Thyroid gland (tissue), 4 donors: ENCODE measurements at regions not wholly inside any gene's neighbourhood (a gene's known extent, or its start where the extent isn't known, plus 50 kb on each side); places are given as distances from the start of the nearest gene placed in this dataset.

Source experiments
- POLR2A ChIP-seq, 2 donors: fragments of 450-650 bp; IDR thresholded peaks; one replicate each; pipeline ENCODE4 v1.6.1; 2017; ENCODE audit warnings: antibody characterized with exemption in 2 of 2, mild to moderate bottlenecking in 2 of 2, moderate library complexity in 1 of 2
- TF ChIP-seq, protein P1 (sequence below), 6 experiments: fragments of 200-600 bp in 3 of 6; fragments of 450-650 bp in 3 of 6; sonication (generic) in 3 of 6; IDR thresholded peaks; one replicate each; pipeline ENCODE4 v1.5.1; 2016 to 2019; ENCODE audit warnings: antibody characterized with exemption in 6 of 6, mild to moderate bottlenecking in 2 of 6, inconsistent platforms in 1 of 6, moderate library complexity in 1 of 6

GRCh38 chr2:188181884-188182283, 109.8 kb upstream of the GULP1 start:
- TF ChIP-seq, protein P1, sequence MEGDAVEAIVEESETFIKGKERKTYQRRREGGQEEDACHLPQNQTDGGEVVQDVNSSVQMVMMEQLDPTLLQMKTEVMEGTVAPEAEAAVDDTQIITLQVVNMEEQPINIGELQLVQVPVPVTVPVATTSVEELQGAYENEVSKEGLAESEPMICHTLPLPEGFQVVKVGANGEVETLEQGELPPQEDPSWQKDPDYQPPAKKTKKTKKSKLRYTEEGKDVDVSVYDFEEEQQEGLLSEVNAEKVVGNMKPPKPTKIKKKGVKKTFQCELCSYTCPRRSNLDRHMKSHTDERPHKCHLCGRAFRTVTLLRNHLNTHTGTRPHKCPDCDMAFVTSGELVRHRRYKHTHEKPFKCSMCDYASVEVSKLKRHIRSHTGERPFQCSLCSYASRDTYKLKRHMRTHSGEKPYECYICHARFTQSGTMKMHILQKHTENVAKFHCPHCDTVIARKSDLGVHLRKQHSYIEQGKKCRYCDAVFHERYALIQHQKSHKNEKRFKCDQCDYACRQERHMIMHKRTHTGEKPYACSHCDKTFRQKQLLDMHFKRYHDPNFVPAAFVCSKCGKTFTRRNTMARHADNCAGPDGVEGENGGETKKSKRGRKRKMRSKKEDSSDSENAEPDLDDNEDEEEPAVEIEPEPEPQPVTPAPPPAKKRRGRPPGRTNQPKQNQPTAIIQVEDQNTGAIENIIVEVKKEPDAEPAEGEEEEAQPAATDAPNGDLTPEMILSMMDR (IDR thresholded peaks at IDR 0.05) = no peak
- no peak for TF ChIP-seq POLR2A (IDR thresholded peaks at IDR 0.05)
